H1 (cell line): ENCODE measurements at regions not wholly inside any gene's neighbourhood (a gene's known extent, or its start where the extent isn't known, plus 50 kb on each side); places are given as distances from the start of the nearest gene placed in this dataset.

Source experiments
- MAFK ChIP-seq: IDR thresholded peaks from 2 replicates; pipeline ENCODE4 v1.6.1; 2012; ENCODE audit warnings: low read depth, mild to moderate bottlenecking, improper control_type of control experiment, low read length
- TF ChIP-seq, protein P1 (sequence below): IDR thresholded peaks from 2 replicates; pipeline ENCODE4 v1.6.1; 2011; ENCODE audit warnings: low read depth, mild to moderate bottlenecking, low read length; ENCODE audit not compliant: insufficient read depth

GRCh38 chr11:115659061-115659963 lies 155.1 kb upstream of the CADM1 start (continued):
- TF ChIP-seq, protein P1, sequence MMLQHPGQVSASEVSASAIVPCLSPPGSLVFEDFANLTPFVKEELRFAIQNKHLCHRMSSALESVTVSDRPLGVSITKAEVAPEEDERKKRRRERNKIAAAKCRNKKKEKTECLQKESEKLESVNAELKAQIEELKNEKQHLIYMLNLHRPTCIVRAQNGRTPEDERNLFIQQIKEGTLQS = no peak
- TF ChIP-seq MAFK = no peak
